CD4-positive, alpha-beta T cell treated with Interferon alpha-2 for 1 hour (primary cell): ENCODE measurements at regions not wholly inside any gene's neighbourhood (a gene's known extent, or its start where the extent isn't known, plus 50 kb on each side); places are given as distances from the start of the nearest gene placed in this dataset.
"Not testable (repeated sequence)": the region's sequence is repeated elsewhere in the genome, so short reads cannot be mapped to it uniquely, and the experiment has no call there.

Experiments used
- DNase-seq, 2 donors: peaks; one replicate each; pipeline ENCODE4 v3.0.0-alpha.2; 2020 to 2022

- no peak for DNase-seq
These were observed 193.9 kb upstream of the HS6ST1 start for GRCh38 chr2:128512379-128513115.

DNA sequence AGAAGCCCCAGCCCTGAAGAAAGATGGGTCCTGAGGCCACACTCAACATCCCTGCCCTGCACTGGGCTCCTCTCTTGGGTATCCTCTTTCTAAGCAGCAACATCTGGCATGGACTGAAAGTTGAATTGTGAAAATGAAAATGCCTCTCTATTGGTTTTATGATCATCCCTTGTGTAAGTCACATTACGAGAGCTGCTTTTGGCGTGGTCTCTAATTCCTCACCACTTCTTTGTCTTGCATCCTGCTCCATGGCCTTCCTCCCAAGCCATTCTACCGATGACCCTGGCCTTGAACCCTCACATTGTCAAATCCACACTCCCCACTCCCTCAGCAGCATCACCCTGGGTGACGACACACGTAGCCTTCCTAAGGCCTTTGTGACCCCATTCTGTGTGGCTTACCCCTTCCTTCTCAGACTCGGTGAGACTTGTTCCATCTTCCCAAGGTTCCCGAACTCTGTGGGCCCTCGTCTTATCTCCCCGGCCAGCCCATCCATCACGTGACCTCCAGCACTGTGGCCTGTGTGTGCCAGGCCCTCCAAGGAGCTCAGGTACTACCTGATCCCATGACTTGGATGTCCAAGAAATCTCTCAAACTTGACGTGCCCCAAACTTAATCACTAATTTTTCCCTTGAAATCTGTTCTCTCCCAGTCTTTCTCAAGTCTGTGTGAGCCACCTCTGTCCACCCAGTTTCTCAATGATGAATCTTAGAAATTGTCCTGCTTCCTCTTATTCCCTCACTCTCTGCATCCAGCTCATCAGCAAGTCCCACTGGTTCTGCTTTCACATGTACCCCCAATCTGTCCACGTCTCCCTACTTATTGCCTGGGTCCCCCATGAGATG lies 194.7 kb upstream of the HS6ST1 start:
- no peak for DNase-seq

GRCh38 chr2:128513961-128514283 lies 195.3 kb upstream of the HS6ST1 start:
- peak; percentile 11 to 56 for DNase-seq

- no peak for DNase-seq
These were observed 195.9 kb upstream of the HS6ST1 start for GRCh38 chr2:128514555-128514955.

DNA sequence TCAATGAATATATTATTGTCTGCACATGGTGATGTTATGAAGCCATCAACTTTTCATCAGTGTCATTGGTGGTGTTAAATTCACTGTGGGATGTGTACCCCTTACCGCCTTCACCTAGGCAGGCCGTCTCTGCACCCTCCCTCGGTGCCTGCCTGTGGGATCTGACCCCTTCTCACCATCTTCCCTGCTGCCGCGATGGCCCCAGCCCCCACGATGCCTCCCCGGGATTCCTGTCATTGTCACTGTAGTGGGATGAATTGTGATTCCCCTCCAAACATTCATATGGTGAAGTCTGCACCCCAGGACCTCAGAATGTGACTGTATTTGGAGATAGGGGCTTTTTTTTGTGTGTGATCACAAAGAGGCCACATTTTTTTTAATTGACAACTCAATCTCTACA lies 198.3 kb upstream of the HS6ST1 start:
- no peak for DNase-seq

- not testable (repeated sequence) for DNase-seq
These were observed 200.4 kb upstream of the HS6ST1 start for GRCh38 chr2:128519028-128519427.

- no peak for DNase-seq
These were observed 201.0 kb upstream of the HS6ST1 start for GRCh38 chr2:128519517-128520215.

DNA sequence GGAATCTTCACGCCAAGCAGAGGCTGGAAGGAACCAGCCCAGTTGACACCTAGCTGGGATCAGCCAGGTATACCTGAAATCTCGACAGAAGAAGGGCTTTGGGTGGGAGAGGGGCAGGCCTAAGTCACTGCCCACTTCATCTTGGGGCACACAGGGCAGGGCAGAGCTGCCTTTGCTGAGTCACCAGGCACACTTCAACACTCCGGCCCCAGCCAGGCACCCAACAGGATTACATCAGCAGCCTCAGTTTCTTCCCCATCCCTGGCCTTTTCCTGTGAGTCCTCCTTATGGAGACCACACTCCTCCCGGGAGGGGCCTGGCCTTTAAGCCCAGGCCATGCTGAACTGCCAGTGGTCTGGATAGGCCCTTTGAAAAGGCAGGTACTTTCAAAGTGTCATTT lies 201.7 kb upstream of the HS6ST1 start:
- no peak for DNase-seq

GRCh38 chr2:128520791-128521190 lies 202.1 kb upstream of the HS6ST1 start:
- DNase-seq, result peak in 1 of 2 donors; percentile 44

- DNase-seq, result no peak
These were observed 202.8 kb upstream of the HS6ST1 start for GRCh38 chr2:128521482-128521881.

GRCh38 chr2:128522829-128523228 lies 204.2 kb upstream of the HS6ST1 start:
- no peak for DNase-seq

DNA sequence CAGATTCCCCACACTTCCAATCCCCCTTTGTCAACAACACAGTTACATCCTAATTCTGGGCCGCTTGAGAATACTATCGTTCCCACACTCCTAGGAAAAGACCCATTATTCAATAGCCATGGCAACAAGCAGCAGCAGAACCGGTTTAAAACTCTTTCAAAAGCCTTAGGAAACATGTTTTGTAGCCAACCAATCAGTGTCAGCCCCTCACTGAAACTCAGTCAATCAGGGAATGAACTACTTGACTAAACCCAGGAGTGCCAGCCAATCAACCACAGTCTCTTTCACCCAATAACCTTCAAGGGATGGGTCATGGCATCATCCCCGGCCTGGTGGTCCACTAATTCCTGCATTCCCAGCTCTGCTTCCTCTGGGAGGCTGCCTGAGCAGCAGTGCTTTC lies 204.8 kb upstream of the HS6ST1 start:
- no peak for DNase-seq

- DNase-seq, result no peak
These were observed 205.5 kb upstream of the HS6ST1 start for GRCh38 chr2:128524183-128524582.

GRCh38 chr2:128525653-128526052 lies 207.0 kb upstream of the HS6ST1 start:
- DNase-seq, result no peak

- no peak for DNase-seq
These were observed 207.8 kb upstream of the HS6ST1 start for GRCh38 chr2:128526455-128526976.

- no peak for DNase-seq
These were observed 209.5 kb upstream of the HS6ST1 start for GRCh38 chr2:128528133-128528532.

- no peak for DNase-seq
These were observed 211.4 kb upstream of the HS6ST1 start for GRCh38 chr2:128530025-128530573.

GRCh38 chr2:128531856-128532255 lies 213.2 kb upstream of the HS6ST1 start:
- no peak for DNase-seq

DNA sequence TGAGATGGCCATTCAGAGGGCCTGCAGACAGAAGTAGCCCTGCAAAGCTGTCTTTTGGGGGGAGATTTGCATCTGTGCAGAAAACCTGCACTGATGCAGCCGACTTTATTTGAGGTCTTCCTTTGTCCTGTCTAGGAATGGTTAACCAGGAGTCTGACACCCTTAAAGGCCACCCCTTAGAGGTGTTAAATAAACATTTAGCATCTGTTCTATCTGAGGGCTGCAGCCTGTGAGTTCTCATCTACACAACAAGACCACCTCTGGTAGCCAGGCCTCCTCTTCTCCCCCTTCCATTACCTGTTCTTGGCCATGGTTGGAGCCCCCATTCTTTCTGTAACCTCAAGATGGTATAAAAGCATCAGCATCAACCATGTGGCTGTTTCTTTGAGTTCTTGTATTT lies 214.4 kb upstream of the HS6ST1 start:
- DNase-seq, result no peak

DNA sequence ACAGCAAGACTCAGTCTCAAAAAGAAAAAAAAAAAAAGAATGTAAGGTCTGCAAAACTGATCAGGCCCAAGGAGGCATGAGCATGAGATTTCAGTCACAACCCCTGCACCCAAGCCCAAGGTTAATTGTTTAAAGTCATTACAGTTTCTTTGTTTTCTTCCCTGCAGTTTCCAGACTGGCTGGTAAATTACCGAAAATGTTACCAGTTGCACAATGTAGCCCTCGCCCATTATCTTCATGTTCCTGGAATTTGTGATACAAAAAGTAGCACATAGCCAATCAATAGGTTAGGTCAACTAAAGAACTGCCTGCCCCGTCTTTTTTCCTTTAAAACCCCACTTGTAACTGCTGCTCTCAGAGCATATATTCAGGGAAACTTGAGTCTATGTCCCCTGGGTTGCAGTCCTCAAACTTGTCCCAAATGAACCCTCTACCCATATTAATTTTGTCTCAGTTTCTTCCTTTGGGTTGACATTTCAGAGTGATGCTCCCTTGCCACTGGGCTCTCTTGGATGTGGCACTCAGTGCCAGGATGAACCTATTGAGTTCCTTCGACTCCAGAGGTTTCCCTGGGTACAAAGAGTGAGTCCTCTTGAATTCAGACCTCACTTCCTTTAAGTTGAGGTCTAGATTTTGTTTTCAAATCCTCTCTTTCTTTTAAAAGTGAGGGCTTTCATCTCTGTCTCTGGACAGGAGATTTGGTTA lies 216.2 kb upstream of the HS6ST1 start:
- no peak for DNase-seq

- no peak for DNase-seq
These were observed 217.3 kb upstream of the HS6ST1 start for GRCh38 chr2:128535953-128536352.

- no peak for DNase-seq
These were observed 218.4 kb upstream of the HS6ST1 start for GRCh38 chr2:128536925-128537620.
